CD4-positive, alpha-beta T cell (primary cell): ENCODE measurements at regions not wholly inside any gene's neighbourhood (a gene's known extent, or its start where the extent isn't known, plus 50 kb on each side); places are given as distances from the start of the nearest gene placed in this dataset.

Experiments
- ATAC-seq: fragments of 200-7000 bp; cut with Tn5 transposase; one replicate; pipeline ENCODE4 v1.10.0; 2022; ENCODE audit warnings: mild to moderate bottlenecking; ENCODE audit not compliant: poor library complexity
- CTCF ChIA-PET: fragments of 350-600 bp; sonication (Branson Sonifier 250); formaldehyde crosslinking; loops from one replicate; lab custom pipeline; 2021; ENCODE audit warnings: antibody characterized with exemption, inconsistent platforms; lab: Charles Lee
- POLR2A ChIA-PET: fragments of 350-600 bp; sonication (Branson Sonifier 250); formaldehyde crosslinking; loops from one replicate; lab custom pipeline; 2021; ENCODE audit warnings: antibody characterized with exemption, inconsistent platforms; lab: Charles Lee
- DNase-seq, 14 experiments: peaks; one replicate each; pipeline ENCODE4 v3.0.0-alpha.2; 2013 to 2020; ENCODE audit warnings: mixed read lengths in 2 of 14
- H3K27ac ChIP-seq, 2 donors: one replicate each; pipeline versions ENCODE4 v1.5.1 to v1.7.0; 2013; ENCODE audit warnings: low read length in 2 of 2, low read depth in 1 of 2, mild to moderate bottlenecking in 1 of 2
- H3K27me3 ChIP-seq, 2 experiments: 1 replicate in 1 of 2; 2 replicates in 1 of 2; pipeline versions ENCODE4 v1.6.1 to v1.7.0; 2013; ENCODE audit warnings: low read length in 2 of 2, control low read depth in 1 of 2, mild to moderate bottlenecking in 1 of 2, moderate library complexity in 1 of 2; ENCODE audit not compliant: insufficient read depth in 2 of 2, control insufficient read depth in 1 of 2
- H3K36me3 ChIP-seq: one replicate; pipeline ENCODE4 v1.6.1; 2013; ENCODE audit warnings: low read length, control low read depth; ENCODE audit not compliant: insufficient read depth
- H3K4me1 ChIP-seq: one replicate; pipeline ENCODE4 v1.6.1; 2013; ENCODE audit warnings: low read length, control low read depth; ENCODE audit not compliant: insufficient read depth
- H3K4me3 ChIP-seq: one replicate; pipeline ENCODE4 v1.5.1; 2013; ENCODE audit warnings: mild to moderate bottlenecking, low read length, moderate library complexity
- H3K9me3 ChIP-seq, 2 experiments: 1 replicate in 1 of 2; 2 replicates in 1 of 2; pipeline versions ENCODE4 v1.6.1 to v1.7.0; 2013; ENCODE audit warnings: low read length in 2 of 2, mild to moderate bottlenecking in 2 of 2, control low read depth in 1 of 2, moderate library complexity in 1 of 2; ENCODE audit not compliant: control insufficient read depth in 1 of 2, insufficient read depth in 1 of 2
- H3K27ac Mint-ChIP-seq: one replicate; pipeline ENCODE4 v1.8.0; 2020; ENCODE audit warnings: mixed read lengths
- H3K27me3 Mint-ChIP-seq: one replicate; pipeline ENCODE4 v1.8.0; 2021; ENCODE audit warnings: mixed read lengths
- H3K36me3 Mint-ChIP-seq: one replicate; pipeline ENCODE4 v1.8.0; 2021; ENCODE audit warnings: low read depth, mixed read lengths
- H3K4me1 Mint-ChIP-seq: one replicate; pipeline ENCODE4 v1.8.0; 2021; ENCODE audit warnings: low read depth, mixed read lengths
- H3K4me3 Mint-ChIP-seq: one replicate; pipeline ENCODE4 v1.8.0; 2020; ENCODE audit warnings: mild to moderate bottlenecking, mixed read lengths
- H3K9me3 Mint-ChIP-seq: one replicate; pipeline ENCODE4 v1.8.0; 2020; ENCODE audit warnings: mixed read lengths
- CTCF ChIP-seq: fragments of 200-600 bp; IDR thresholded peaks from one replicate; pipeline ENCODE4 v1.8.0; 2022; ENCODE audit warnings: antibody characterized with exemption, mild to moderate bottlenecking
- intact Hi-C, 2 experiments: fragments of 100-400 bp; cut with DNase I in 1 of 2; cut with micrococcal nuclease in 1 of 2; formaldehyde crosslinking; loops; one replicate each; pipeline versions ENCODE4 v1.15.1 to v1.9.0; 2023 to 2025; cut with DNase I, micrococcal nuclease

- H3K36me3 Mint-ChIP-seq, result no peaks in the 10 kb centered on the region
- POLR2A ChIA-PET, result no interaction called here
- no peak overlapping the region for H3K27ac Mint-ChIP-seq
- Histone ChIP-seq H3K9me3 (no peaks in the 10 kb centered on the region), H3K27ac (no peak overlapping the region), H3K4me3 (no peak overlapping the region), H3K27me3 (no peaks in the 10 kb centered on the region), H3K36me3 (no peaks in the 10 kb centered on the region), H3K4me1 (no peaks in the 10 kb centered on the region)
- H3K9me3 Mint-ChIP-seq, result no peaks in the 10 kb centered on the region
- CTCF ChIA-PET, result no interaction called here
- no peak for DNase-seq
- no peak overlapping the region for H3K4me3 Mint-ChIP-seq
- ATAC-seq, result no peak
- intact Hi-C loops, result no loop called here
- no peaks in the 10 kb centered on the region for H3K4me1 Mint-ChIP-seq
- peaks cover 2% of the 10 kb centered on the region for H3K27me3 Mint-ChIP-seq
- no peak for TF ChIP-seq CTCF
Observed at GRCh38 chr6:74048387-74048786, 352.4 kb downstream of the CD109 start.

DNA sequence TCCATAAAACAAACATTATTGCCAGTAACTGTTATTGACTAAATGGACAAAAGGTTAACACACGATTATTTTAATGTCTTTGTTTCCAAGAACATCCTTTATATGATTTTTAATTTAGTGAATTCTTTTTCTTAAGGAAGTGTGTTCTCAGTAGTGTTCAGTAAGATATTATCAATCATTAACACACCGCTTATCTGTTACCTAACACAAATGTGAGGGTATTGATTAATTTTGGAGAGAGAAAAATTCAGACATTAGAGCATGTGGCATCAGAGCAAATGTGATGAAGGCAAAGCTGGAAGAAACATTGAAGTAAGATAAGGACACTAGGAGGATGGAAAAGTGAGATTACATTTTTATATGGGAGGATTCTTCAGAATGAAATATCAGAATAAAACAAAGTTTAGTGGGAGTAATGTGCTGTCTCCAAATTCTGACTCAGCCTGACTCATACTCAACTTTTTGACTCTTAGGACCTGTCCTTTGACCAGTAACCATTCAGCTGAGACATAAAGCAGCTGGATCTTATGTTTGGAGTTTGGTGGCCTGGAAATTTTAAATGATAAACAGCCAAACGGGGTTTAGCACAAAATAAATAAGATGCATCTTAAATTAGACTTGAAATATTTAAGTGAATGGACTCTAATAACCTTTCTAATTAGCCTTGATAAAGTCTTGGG is 348.6 kb downstream of the CD109 start:
- intact Hi-C loops, result no loop called here
- Histone ChIP-seq H3K9me3 (peaks cover 0 to 3% of the 10 kb centered on the region in 2 experiments), H3K36me3 (no peaks in the 10 kb centered on the region), H3K4me1 (no peaks in the 10 kb centered on the region), H3K4me3 (no peak overlapping the region), H3K27ac (no peak overlapping the region), H3K27me3 (no peaks in the 10 kb centered on the region)
- ATAC-seq (no peak), DNase-seq (no peak)
- CTCF ChIA-PET, result no interaction called here
- no peak for TF ChIP-seq CTCF
- H3K27ac Mint-ChIP-seq, result no peak overlapping the region
- POLR2A ChIA-PET, result no interaction called here
- H3K4me3 Mint-ChIP-seq, result no peak overlapping the region
- no peaks in the 10 kb centered on the region for H3K36me3 Mint-ChIP-seq
- no peaks in the 10 kb centered on the region for H3K27me3 Mint-ChIP-seq
- H3K9me3 Mint-ChIP-seq, result peaks cover 3% of the 10 kb centered on the region
- no peaks in the 10 kb centered on the region for H3K4me1 Mint-ChIP-seq

GRCh38 chr6:74041420-74041819 is 345.4 kb downstream of the CD109 start:
- ChIA-PET CTCF (no interaction called here), POLR2A (no interaction called here)
- Mint-ChIP-seq H3K27me3 (no peaks in the 10 kb centered on the region), H3K27ac (no peak overlapping the region), H3K36me3 (no peaks in the 10 kb centered on the region), H3K9me3 (peaks cover 3% of the 10 kb centered on the region), H3K4me3 (no peak overlapping the region), H3K4me1 (no peaks in the 10 kb centered on the region)
- Histone ChIP-seq H3K36me3 (no peaks in the 10 kb centered on the region), H3K27me3 (no peaks in the 10 kb centered on the region), H3K27ac (no peak overlapping the region), H3K4me3 (no peak overlapping the region), H3K4me1 (no peaks in the 10 kb centered on the region), H3K9me3 (peaks cover 0 to 3% of the 10 kb centered on the region in 2 experiments)
- no peak for ATAC-seq
- intact Hi-C loops, result no loop called here
- DNase-seq, result no peak
- TF ChIP-seq CTCF, result no peak
